ENCODE measurements at regions not wholly inside any gene's neighbourhood (a gene's known extent, or its start where the extent isn't known, plus 50 kb on each side); places are given as distances from the start of the nearest gene placed in this dataset.

- H4K20me1 ChIP-seq (ENCODE audit: insufficient read depth, low read length), result no peaks in the 10 kb centered on the region
Observed at GRCh38 chr18:38811209-38811608, 1245.6 kb upstream of the CELF4 start.

GRCh38 chr18:38810789-38811188, 1245.2 kb upstream of the CELF4 start:
- Histone ChIP-seq H3K36me3 (ENCODE audit: insufficient read depth, low read length) (no peaks in the 10 kb centered on the region), H3K27ac (ENCODE audit: low read depth, low read length, poor library complexity, severe bottlenecking) (no peak overlapping the region), H3K79me2 (ENCODE audit: insufficient read depth, low read length) (no peaks in the 10 kb centered on the region), H3K4me3 (ENCODE audit: low read depth, low read length, poor library complexity, severe bottlenecking) (no peak overlapping the region), H3K4me1 (ENCODE audit: insufficient read depth, low read length, severe bottlenecking) (no peaks in the 10 kb centered on the region), H3K4me2 (ENCODE audit: low read length) (no peak overlapping the region), H3K9ac (ENCODE audit: low read length) (no peak overlapping the region), H3F3A (ENCODE audit: insufficient read depth, low read length) (no peaks in the 10 kb centered on the region), H3K27me3 (ENCODE audit: insufficient read depth, low read length) (no peaks in the 10 kb centered on the region), H3K9me3 (ENCODE audit: low read length) (no peaks in the 10 kb centered on the region), H2AFZ (ENCODE audit: low read length) (no peak overlapping the region), H3K9me2 (ENCODE audit: low read depth, low read length) (no peaks in the 10 kb centered on the region), H4K20me1 (ENCODE audit: insufficient read depth, low read length) (no peaks in the 10 kb centered on the region)
- TF ChIP-seq, protein P1, sequence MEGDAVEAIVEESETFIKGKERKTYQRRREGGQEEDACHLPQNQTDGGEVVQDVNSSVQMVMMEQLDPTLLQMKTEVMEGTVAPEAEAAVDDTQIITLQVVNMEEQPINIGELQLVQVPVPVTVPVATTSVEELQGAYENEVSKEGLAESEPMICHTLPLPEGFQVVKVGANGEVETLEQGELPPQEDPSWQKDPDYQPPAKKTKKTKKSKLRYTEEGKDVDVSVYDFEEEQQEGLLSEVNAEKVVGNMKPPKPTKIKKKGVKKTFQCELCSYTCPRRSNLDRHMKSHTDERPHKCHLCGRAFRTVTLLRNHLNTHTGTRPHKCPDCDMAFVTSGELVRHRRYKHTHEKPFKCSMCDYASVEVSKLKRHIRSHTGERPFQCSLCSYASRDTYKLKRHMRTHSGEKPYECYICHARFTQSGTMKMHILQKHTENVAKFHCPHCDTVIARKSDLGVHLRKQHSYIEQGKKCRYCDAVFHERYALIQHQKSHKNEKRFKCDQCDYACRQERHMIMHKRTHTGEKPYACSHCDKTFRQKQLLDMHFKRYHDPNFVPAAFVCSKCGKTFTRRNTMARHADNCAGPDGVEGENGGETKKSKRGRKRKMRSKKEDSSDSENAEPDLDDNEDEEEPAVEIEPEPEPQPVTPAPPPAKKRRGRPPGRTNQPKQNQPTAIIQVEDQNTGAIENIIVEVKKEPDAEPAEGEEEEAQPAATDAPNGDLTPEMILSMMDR (IDR thresholded peaks at IDR 0.05; ENCODE audit: low read length), result no peak
- TF ChIP-seq EZH2 (IDR thresholded peaks at IDR 0.05; ENCODE audit: borderline replicate concordance, low read length), result no peak

More at GRCh38 chr18:38811209-38811608, 1245.6 kb upstream of the CELF4 start:
- Histone ChIP-seq H3K9me2 (ENCODE audit: low read depth, low read length) (no peaks in the 10 kb centered on the region), H3K27me3 (ENCODE audit: insufficient read depth, low read length) (no peaks in the 10 kb centered on the region), H3K4me3 (ENCODE audit: low read depth, low read length, poor library complexity, severe bottlenecking) (no peak overlapping the region), H3K36me3 (ENCODE audit: insufficient read depth, low read length) (no peaks in the 10 kb centered on the region), H3K79me2 (ENCODE audit: insufficient read depth, low read length) (no peaks in the 10 kb centered on the region), H3K9ac (ENCODE audit: low read length) (no peak overlapping the region), H3F3A (ENCODE audit: insufficient read depth, low read length) (no peaks in the 10 kb centered on the region), H3K9me3 (ENCODE audit: low read length) (no peaks in the 10 kb centered on the region), H3K27ac (ENCODE audit: low read depth, low read length, poor library complexity, severe bottlenecking) (no peak overlapping the region), H3K4me1 (ENCODE audit: insufficient read depth, low read length, severe bottlenecking) (no peaks in the 10 kb centered on the region), H2AFZ (ENCODE audit: low read length) (no peak overlapping the region), H3K4me2 (ENCODE audit: low read length) (no peak overlapping the region)
- TF ChIP-seq EZH2 (IDR thresholded peaks at IDR 0.05; ENCODE audit: borderline replicate concordance, low read length), result no peak
- TF ChIP-seq, protein P1 (IDR thresholded peaks at IDR 0.05; ENCODE audit: low read length), result no peak

DNA sequence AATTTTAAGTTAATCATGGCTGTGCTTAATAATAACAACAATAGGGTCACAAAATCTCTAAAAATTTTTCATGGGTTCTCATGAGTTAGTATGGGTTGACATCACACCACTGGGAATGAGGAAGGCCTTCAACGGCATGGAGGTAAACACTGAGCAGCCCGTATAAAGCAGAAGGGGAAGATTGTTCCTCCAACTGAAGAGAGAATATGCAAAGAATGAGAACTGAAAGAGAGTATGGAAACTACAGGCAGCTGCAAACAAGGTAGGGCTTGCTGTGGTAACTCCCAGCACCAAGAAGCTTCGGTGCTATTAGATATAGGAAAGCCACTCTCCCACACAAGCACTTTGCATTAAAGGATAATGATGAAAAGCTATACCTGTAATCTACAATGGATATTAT, 1242.3 kb upstream of the CELF4 start:
- Histone ChIP-seq H3K79me2 (ENCODE audit: insufficient read depth, low read length) (no peaks in the 10 kb centered on the region), H3K9ac (ENCODE audit: low read length) (no peak overlapping the region), H4K20me1 (ENCODE audit: insufficient read depth, low read length) (no peaks in the 10 kb centered on the region), H3K4me1 (ENCODE audit: insufficient read depth, low read length, severe bottlenecking) (no peaks in the 10 kb centered on the region), H3K4me3 (ENCODE audit: low read depth, low read length, poor library complexity, severe bottlenecking) (no peak overlapping the region), H2AFZ (ENCODE audit: low read length) (no peak overlapping the region), H3K9me2 (ENCODE audit: low read depth, low read length) (no peaks in the 10 kb centered on the region), H3F3A (ENCODE audit: insufficient read depth, low read length) (no peaks in the 10 kb centered on the region), H3K9me3 (ENCODE audit: low read length) (no peaks in the 10 kb centered on the region), H3K4me2 (ENCODE audit: low read length) (no peak overlapping the region), H3K36me3 (ENCODE audit: insufficient read depth, low read length) (no peaks in the 10 kb centered on the region), H3K27ac (ENCODE audit: low read depth, low read length, poor library complexity, severe bottlenecking) (no peak overlapping the region), H3K27me3 (ENCODE audit: insufficient read depth, low read length) (no peaks in the 10 kb centered on the region)
- TF ChIP-seq, protein P1 (IDR thresholded peaks at IDR 0.05; ENCODE audit: low read length), result no peak
- no peak for TF ChIP-seq EZH2 (IDR thresholded peaks at IDR 0.05; ENCODE audit: borderline replicate concordance, low read length)
